ENCODE measurements at regions not wholly inside any gene's neighbourhood (a gene's known extent, or its start where the extent isn't known, plus 50 kb on each side); places are given as distances from the start of the nearest gene placed in this dataset.

DNA sequence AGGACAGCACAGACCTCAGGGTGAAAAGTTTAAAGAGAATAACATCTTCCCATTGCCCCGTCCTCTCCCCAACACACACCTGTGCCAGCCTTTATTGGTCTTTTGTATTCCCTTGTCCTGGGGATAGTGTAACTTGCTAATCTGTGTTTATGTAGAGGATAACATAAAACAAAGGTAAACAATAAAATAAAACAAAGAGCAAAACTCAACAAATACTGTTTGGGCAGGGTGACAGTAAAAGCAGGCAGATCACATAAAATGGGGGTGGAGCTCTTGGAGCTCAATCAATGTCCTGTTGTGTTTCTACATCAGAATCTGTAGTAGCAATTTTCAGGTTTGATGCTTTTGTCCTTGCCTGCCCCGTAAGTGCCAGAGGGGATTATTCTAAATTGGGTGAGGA, 1939.7 kb downstream of the TP53TG3F start:
- TF ChIP-seq, protein P1, sequence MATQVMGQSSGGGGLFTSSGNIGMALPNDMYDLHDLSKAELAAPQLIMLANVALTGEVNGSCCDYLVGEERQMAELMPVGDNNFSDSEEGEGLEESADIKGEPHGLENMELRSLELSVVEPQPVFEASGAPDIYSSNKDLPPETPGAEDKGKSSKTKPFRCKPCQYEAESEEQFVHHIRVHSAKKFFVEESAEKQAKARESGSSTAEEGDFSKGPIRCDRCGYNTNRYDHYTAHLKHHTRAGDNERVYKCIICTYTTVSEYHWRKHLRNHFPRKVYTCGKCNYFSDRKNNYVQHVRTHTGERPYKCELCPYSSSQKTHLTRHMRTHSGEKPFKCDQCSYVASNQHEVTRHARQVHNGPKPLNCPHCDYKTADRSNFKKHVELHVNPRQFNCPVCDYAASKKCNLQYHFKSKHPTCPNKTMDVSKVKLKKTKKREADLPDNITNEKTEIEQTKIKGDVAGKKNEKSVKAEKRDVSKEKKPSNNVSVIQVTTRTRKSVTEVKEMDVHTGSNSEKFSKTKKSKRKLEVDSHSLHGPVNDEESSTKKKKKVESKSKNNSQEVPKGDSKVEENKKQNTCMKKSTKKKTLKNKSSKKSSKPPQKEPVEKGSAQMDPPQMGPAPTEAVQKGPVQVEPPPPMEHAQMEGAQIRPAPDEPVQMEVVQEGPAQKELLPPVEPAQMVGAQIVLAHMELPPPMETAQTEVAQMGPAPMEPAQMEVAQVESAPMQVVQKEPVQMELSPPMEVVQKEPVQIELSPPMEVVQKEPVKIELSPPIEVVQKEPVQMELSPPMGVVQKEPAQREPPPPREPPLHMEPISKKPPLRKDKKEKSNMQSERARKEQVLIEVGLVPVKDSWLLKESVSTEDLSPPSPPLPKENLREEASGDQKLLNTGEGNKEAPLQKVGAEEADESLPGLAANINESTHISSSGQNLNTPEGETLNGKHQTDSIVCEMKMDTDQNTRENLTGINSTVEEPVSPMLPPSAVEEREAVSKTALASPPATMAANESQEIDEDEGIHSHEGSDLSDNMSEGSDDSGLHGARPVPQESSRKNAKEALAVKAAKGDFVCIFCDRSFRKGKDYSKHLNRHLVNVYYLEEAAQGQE (IDR thresholded peaks at IDR 0.05; ENCODE audit: insufficient read depth in 1 of 2, low read depth in 2 of 2, low read length in 1 of 2): no peak
- TF ChIP-seq SIN3A (IDR thresholded peaks at IDR 0.05; ENCODE audit: borderline replicate concordance, insufficient read depth, low read depth, low read length): no peak
- TF ChIP-seq, protein P2, sequence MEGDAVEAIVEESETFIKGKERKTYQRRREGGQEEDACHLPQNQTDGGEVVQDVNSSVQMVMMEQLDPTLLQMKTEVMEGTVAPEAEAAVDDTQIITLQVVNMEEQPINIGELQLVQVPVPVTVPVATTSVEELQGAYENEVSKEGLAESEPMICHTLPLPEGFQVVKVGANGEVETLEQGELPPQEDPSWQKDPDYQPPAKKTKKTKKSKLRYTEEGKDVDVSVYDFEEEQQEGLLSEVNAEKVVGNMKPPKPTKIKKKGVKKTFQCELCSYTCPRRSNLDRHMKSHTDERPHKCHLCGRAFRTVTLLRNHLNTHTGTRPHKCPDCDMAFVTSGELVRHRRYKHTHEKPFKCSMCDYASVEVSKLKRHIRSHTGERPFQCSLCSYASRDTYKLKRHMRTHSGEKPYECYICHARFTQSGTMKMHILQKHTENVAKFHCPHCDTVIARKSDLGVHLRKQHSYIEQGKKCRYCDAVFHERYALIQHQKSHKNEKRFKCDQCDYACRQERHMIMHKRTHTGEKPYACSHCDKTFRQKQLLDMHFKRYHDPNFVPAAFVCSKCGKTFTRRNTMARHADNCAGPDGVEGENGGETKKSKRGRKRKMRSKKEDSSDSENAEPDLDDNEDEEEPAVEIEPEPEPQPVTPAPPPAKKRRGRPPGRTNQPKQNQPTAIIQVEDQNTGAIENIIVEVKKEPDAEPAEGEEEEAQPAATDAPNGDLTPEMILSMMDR (IDR thresholded peaks at IDR 0.05): no peak
- no peak for TF ChIP-seq TCF7L2 (IDR thresholded peaks at IDR 0.05; ENCODE audit: low read depth, low read length)
- no peak for TF ChIP-seq POLR2AphosphoS5 (IDR thresholded peaks at IDR 0.05; ENCODE audit: low read depth, low read length)
- ATAC-seq: no peak
- H3K4me3 ChIP-seq (ENCODE audit: low read depth in 2 of 2, low read length in 2 of 2): no peak overlapping the region
- BruUV-seq (replicated peaks): no TSS peak
- no peaks in the 10 kb centered on the region for H3K4me1 ChIP-seq (ENCODE audit: control insufficient read depth, insufficient read depth, low read length)
- CTCF ChIA-PET: no interaction called here
- no peaks in the 10 kb centered on the region for H3K9me3 ChIP-seq (ENCODE audit: control insufficient read depth, insufficient read depth, low read depth, low read length)
- no peak for DNase-seq (ENCODE audit: low read depth, low spot score)
- H3K27me3 ChIP-seq (ENCODE audit: control insufficient read depth, insufficient read depth, low read length): no peaks in the 10 kb centered on the region
- intact Hi-C loops (cut with micrococcal nuclease; ENCODE audit: unreplicated experiment) (no loop called here), in situ Hi-C loops (cut with HindIII; ENCODE audit: low pct_unique_long_range_greater_than_20kb, low sequenced_read_pairs) (no loop called here)
- POLR2A ChIA-PET: no interaction called here
- no peak overlapping the region for H3K27ac ChIP-seq (ENCODE audit: low read length)
- H3K36me3 ChIP-seq (ENCODE audit: control insufficient read depth, insufficient read depth, low read length): no peaks in the 10 kb centered on the region

DNA sequence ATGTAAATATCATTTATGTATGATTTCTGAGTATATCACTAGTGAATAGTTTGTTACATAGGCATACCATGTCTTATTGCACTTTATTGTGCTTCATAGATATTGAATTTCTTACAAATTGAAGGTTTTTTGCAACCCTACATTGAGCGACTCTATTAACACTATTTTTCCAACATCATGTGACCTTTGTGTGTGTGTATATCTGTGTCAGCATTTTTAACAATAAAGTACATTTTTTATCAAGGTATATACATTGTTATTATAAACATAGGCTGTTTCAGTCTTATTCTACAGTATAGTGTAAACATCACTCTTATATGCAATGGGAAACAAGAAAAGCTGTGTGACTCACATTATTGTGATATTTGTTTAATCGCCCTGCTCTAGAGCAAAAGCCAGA, 1944.9 kb downstream of the TP53TG3F start:
- no peak overlapping the region for H3K27ac ChIP-seq (ENCODE audit: low read length)
- no peaks in the 10 kb centered on the region for H3K27me3 ChIP-seq (ENCODE audit: control insufficient read depth, insufficient read depth, low read length)
- H3K4me1 ChIP-seq (ENCODE audit: control insufficient read depth, insufficient read depth, low read length): no peaks in the 10 kb centered on the region
- CTCF ChIA-PET: no interaction called here
- intact Hi-C loops (cut with micrococcal nuclease; ENCODE audit: unreplicated experiment) (no loop called here), in situ Hi-C loops (cut with HindIII; ENCODE audit: low pct_unique_long_range_greater_than_20kb, low sequenced_read_pairs) (no loop called here)
- H3K9me3 ChIP-seq (ENCODE audit: control insufficient read depth, insufficient read depth, low read depth, low read length): no peaks in the 10 kb centered on the region
- DNase-seq (ENCODE audit: low read depth, low spot score) (no peak), ATAC-seq (no peak)
- POLR2A ChIA-PET: no interaction called here
- no peak overlapping the region for H3K4me3 ChIP-seq (ENCODE audit: low read depth in 2 of 2, low read length in 2 of 2)
- no peak for TF ChIP-seq SIN3A (IDR thresholded peaks at IDR 0.05; ENCODE audit: borderline replicate concordance, insufficient read depth, low read depth, low read length)
- TF ChIP-seq TCF7L2 (IDR thresholded peaks at IDR 0.05; ENCODE audit: low read depth, low read length): no peak
- TF ChIP-seq, protein P2 (IDR thresholded peaks at IDR 0.05): no peak
- no peak for TF ChIP-seq POLR2AphosphoS5 (IDR thresholded peaks at IDR 0.05; ENCODE audit: low read depth, low read length)
- TF ChIP-seq, protein P1 (IDR thresholded peaks at IDR 0.05; ENCODE audit: insufficient read depth in 1 of 2, low read depth in 2 of 2, low read length in 1 of 2): no peak
- no TSS peak for BruUV-seq (replicated peaks)
- no peaks in the 10 kb centered on the region for H3K36me3 ChIP-seq (ENCODE audit: control insufficient read depth, insufficient read depth, low read length)

Measured in Panc1 (cell line).